LNCaP clone FGC (cell line): ENCODE measurements at regions not wholly inside any gene's neighbourhood (a gene's known extent, or its start where the extent isn't known, plus 50 kb on each side); places are given as distances from the start of the nearest gene placed in this dataset.

ENCODE experiments used
- DNase-seq: peaks from one replicate; pipeline ENCODE4 v3.0.0-alpha.2; 2011; ENCODE audit warnings: low read depth
- H3K4me3 ChIP-seq: 2 replicates; pipeline ENCODE4 v1.5.1; 2011; ENCODE audit warnings: mild to moderate bottlenecking, low read depth, low read length, control low read depth
- CTCF ChIP-seq: IDR thresholded peaks from 2 replicates; pipeline ENCODE4 v1.5.1; 2012; ENCODE audit warnings: mild to moderate bottlenecking; ENCODE audit not compliant: control insufficient read depth, insufficient read depth; ENCODE audit errors: extremely low read depth

GRCh38 chr11:110973401-110973980 is 261.3 kb upstream of the ARHGAP20 start:
- no peak for TF ChIP-seq CTCF
- no peak overlapping the region for H3K4me3 ChIP-seq
- no peak for DNase-seq

- DNase-seq: no peak
- no peak overlapping the region for H3K4me3 ChIP-seq
- TF ChIP-seq CTCF: no peak
Observed at GRCh38 chr11:110972640-110973039, 260.4 kb upstream of the ARHGAP20 start.

- no peak for TF ChIP-seq CTCF
- DNase-seq: no peak
- no peak overlapping the region for H3K4me3 ChIP-seq
Observed at GRCh38 chr11:110972106-110972505, 259.9 kb upstream of the ARHGAP20 start.

- no peak for TF ChIP-seq CTCF
- no peak for DNase-seq
- H3K4me3 ChIP-seq: no peak overlapping the region
Observed at GRCh38 chr11:110971140-110971539, 258.9 kb upstream of the ARHGAP20 start.

GRCh38 chr11:110968348-110969062 is 256.3 kb upstream of the ARHGAP20 start:
- no peak overlapping the region for H3K4me3 ChIP-seq
- no peak for DNase-seq
- no peak for TF ChIP-seq CTCF

GRCh38 chr11:110966131-110966530 is 253.9 kb upstream of the ARHGAP20 start:
- H3K4me3 ChIP-seq: no peak overlapping the region
- no peak for TF ChIP-seq CTCF
- no peak for DNase-seq

GRCh38 chr11:110962921-110963320 is 250.7 kb upstream of the ARHGAP20 start:
- no peak for TF ChIP-seq CTCF
- no peak for DNase-seq
- H3K4me3 ChIP-seq: no peak overlapping the region
